NOMO-1 treated with dmso at 0.1 percent for 144 hours (cell line): ENCODE measurements at regions not wholly inside any gene's neighbourhood (a gene's known extent, or its start where the extent isn't known, plus 50 kb on each side); places are given as distances from the start of the nearest gene placed in this dataset.
"Not testable (repeated sequence)": the region's sequence is repeated elsewhere in the genome, so short reads cannot be mapped to it uniquely, and the experiment has no call there.

Experiments
- DNase-seq: peaks from one replicate; lab custom pipeline; 2025; ENCODE audit not compliant: unreplicated experiment; lab: John Stamatoyannopoulos, UW

DNA sequence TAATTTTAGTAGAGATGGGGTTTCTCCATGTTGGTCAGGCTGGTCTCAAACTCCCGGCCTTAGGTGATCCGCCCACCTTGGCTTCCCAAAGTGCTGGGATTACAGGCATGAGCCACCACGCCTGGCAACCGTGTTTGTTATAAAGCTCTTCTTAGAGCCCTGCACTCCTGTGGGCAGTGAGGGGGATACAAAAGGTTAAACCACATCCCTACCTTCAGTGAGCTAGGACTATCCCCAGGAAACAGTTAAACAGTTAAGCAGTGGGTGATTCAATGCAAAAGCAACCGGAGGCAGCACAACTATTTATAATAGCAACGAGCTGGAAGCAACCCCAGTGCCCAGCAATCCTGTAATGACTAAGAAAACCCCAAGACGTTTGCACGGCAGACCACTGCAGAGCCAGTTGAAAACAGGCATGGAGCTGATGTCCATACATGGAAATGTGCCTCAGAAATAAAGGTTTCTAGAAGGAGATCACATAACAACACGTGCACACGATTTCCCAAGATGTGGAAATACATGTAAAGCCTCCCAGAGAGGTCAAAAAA, 107.2 kb upstream of the LYZL2 start:
- DNase-seq: peak; percentile 50

DNA sequence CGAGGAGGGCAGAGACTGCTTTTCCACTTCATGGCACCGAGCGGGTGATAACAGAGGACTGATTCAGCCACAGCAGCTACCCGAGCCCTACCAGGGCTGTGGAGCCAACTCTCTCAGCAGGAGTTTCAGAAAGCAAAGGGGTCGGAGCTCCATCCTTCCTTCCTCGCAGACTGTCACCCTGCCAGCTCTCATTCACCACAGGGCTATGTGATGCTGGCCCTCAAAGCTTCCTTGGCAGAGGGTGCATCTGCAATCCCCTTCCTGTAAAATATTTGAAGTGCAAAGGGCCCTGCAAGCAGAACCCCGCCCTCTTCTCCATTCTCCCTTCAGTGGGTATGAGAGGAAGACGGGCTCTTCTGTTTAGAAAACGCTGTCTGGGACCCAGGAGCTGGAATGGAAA, 105.3 kb upstream of the LYZL2 start:
- no peak for DNase-seq

DNA sequence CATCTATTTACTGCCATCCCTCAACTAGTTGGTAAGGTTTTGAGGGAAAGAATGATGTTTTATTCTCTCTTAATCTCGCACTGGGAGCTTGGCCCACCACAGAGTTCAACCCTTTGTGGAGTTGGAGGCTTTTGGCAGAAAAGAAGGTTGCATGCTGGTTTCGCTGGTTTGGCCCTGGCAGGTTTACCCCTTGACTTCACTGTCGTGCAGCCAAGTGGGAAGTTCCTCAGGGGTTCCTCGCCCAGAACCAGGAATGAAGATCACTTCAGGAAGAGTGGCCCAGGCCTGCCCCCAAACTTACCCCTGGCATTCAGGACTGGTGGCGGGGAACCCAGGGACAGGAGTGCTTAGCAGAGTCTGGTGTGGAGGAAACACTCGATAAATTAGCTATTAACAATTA, 103.1 kb upstream of the LYZL2 start:
- DNase-seq: no peak

DNA sequence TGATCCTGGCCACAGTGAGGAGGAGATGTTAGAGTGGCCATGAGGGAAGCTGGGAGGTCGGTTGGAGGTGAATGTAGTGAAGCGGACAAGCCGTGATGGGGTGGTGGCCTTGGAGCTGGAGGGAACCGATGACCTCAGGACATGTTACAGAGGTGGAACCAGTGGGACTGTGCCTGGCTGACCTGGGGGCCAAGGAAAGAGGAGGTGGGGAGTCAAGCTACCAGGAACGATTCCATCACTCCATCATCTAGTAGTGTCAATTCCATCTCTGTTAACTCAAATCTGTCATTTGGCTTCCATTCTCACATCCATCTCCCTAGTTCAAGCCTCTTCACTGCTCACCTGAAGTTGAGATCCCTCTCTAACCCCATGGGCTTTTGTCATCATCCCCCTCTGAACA, 102.4 kb upstream of the LYZL2 start:
- no peak for DNase-seq

DNA sequence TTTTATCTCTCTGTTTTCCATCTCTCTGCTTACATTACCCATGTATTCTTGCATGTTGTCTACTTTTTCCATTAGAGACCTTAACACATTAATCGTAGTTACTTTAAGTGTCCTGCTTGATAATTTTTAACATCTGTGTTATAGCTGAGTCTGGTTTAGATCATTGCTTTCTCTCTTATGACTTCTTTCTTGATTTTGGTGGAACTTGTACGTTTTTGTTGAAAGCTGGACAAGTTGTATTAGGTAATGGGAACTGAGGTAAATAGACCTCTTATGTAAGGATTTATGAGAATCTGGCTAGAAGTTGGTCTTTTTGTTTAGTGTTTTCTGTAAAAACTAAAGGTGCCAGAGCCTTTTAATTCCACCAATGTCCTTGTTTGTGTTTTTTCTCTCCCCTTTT, 100.8 kb upstream of the LYZL2 start:
- no peak for DNase-seq

DNA sequence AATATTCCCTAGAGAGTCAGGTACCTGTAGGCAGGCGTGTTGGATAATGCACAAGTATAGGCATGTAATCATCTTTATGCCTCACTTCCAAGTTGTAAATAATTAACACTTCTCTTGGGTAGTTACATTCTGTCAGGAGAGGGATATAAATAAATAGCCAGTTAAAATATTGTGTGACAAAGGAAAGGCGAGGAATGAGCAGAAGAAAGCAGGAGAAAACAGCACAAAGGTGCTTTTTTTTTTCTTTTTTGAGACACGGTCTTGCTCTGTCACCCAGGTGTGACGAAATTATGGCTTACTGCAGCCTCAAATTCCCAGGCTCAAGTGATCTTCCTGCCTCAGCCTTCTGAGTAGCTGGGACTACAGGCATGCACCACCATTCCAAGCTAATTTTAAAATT, 99.2 kb upstream of the LYZL2 start:
- DNase-seq: no peak

DNA sequence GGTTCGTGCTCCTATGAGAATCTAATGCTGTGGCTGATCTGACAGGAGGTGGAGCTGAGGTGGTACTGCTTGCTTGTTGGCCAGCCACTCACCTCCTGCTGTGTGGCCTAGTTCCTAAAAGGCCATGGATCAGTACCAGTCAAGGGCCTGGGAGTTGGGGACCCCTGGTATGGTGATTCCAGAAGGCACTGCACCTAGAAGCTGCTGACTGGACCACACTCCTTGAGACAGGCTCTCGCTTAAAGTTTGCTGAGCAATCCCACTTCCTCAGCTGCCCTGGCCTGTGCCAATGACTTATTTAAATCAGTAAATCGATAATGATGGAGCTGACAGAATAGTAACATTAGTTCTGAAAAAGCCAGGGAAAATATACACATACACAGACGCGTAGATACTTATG, 98.6 kb upstream of the LYZL2 start:
- DNase-seq: no peak

DNA sequence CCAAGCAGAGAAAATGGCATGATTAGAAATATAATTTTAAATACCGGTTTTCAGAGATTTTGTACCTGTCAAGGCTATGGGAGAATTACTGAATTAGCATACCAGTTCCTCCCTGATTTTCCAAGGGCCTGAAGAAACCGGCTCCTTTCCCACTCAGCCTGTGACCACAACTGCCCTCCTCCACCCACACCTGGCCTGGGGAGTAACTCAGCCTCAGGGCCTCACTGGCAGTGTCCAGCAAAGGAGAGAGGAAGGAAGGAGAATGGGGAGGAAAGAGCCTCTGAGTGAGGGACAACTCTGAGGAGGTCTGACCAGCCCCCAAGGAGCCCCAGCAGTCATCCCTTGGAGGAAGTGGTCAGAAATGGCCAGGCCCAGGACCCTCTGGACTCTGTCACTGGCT, 98.0 kb upstream of the LYZL2 start:
- DNase-seq: no peak

DNA sequence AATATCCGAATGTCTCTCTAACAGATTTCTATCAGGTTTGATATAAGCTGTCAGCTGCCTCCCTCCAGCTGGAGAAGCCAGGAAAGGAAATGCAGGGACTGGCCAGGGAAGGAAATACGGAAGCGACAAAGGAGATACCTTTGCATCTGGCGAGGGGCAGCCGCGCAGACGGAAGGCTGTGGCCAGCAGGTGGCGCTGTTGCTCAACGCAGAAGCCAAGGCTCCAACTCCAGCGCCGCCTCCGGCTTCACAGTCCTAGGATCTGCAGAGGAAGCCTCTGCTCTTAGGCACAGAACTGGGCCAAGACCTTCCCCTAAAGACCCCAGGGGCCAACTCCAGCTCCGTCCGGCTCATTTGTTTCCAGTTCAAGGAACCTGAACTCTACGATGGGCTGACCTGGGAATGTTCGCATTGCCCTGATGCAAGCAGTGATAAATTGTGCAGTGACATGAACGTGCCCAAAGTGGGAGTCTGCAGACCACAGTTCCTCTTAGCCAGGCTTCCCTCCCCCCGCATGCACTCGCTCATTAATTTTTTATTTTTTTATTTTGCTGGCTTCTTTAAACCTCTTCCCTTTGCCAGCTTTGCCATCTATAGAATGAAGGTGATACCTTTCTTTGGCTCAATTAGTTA, 97.3 kb upstream of the LYZL2 start:
- peak; percentile 32 for DNase-seq

DNA sequence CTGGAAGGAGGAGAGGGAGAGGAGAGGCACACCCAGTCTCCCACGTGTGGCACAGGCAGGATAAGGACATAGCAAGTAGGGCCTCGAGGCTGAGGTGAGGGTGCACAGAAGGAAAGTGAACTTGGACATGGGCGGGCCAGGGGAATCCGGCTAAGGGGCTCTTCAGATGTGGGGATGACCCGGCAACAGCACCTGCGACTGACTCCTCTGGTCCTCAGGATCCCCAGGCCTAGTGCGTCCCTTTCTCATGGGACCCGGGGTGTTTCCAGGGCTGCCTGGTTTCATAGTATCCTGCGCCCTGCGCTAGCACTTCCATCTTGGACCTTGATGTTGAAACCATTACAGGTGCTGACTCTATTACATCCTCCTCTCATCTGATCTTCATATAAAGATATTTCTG, 96.1 kb upstream of the LYZL2 start:
- DNase-seq: no peak

DNA sequence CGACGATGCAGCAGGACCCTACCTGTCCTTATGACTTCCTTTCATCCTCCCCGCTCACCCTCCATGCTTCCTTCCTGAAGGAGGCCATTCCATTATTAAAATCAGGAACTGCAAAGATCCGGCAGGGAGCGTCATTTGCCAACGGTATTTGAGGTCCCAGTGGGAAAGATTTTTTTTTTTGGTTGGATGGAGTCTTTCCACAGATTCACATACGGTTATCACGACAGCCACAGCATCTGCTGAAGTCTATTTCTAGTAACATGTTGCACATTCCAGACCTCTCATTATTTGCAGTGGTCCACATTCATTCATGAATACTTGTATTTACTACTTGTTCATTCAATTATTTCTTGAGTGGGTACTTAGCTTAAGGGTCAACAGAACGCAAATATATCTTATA, 94.7 kb upstream of the LYZL2 start:
- no peak for DNase-seq

DNA sequence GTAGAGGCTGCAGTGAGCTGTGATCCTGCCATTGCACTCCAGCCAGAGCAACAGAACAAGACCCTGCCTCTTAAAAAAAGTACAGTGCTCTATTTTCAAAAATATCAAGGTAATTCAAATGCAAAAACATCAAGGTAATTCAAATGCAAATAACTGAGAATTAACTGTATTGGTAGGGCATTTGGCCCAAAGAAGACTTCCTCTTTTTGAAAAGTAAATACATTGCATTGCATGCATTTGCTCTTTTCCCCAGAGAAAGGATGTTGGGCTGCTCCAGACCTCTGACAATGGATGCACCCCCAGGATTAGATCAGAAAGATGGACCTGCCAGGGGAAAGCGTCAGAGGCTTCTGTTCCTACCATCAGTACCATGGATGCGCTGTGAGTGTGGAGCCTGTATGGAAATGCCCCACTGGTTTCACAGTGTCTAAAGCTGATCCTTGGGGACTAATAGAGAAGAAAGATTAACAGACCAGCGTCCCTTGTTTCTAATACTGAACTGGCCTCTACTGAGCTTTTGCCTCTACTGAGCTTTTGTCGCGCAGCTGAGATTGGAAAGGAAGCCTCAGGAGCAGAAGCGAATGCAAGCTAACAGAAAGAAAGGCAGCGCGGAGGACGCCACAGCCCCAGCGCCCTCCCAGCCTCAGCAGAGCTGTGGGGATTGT, 93.5 kb upstream of the LYZL2 start:
- no peak for DNase-seq

DNA sequence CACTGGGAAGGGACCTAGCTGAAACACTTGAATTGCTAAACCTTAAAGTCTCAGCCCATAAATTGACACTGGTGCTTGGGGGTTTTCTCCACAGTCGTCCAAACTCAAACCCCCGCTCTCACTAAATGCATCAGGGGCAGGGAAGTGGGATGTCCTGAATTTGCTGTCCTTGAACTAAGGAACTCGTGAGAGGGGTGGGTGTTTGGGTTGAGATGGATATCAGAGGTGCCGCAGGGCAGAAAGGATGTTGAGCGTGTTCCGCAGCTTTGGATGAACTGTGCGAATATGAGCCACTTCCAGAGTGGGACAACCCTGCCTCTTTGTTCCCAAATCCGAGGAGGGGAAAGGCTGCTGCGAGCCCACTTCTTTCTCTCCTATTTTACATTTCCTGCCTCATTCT, 90.3 kb upstream of the LYZL2 start:
- no peak for DNase-seq

DNA sequence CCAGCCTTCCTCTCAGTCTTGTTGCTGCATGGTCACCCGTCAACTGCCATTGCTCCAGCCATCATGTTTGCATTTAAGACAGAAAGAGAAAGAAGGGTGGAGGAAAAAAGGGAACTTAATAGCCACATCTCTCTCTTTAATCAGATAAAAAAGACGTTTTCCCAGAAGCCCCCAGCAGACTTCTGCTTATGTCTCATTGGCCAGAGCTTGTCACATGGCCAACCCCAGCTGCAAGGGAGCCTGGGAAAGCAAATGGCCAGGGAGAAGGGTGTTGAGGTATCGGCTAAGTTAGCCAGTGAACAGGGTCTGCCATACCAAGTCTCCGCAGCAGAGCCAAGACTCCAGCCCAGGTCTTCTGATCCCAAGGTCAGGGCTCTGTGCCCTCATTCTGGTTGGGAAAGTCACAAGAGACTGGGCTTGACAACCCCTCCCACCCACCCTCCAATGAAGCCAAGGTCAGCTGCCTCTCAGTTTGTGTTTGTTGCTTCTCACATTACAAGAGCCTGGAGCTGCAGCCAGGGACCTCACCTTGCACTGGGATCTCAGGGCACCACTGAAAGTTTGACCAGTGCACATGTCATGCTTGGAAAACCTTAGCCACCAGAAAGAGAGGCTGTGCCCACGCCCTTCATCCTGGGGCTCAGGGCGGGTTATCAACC, 80.3 kb upstream of the LYZL2 start:
- no peak for DNase-seq

DNA sequence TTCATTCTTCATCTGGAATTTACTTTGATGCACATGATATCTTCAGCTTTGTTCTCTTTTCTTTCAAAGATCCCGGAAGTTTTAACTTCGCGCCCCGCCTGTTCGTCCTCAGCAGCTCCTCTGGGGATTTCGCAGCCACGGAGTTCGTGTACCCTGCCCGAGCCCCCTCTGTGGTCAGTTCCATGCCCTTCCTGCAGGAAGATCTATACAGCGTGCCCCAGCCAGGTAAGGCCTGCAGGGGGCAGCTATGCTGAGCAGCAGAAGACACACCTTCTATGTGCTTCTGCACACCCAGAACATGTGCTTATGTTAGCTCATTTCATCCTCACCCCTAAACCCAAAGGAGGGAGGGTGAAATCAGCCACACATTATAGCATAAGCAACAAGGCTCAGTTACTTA, 79.7 kb upstream of the LYZL2 start:
- no peak for DNase-seq

DNA sequence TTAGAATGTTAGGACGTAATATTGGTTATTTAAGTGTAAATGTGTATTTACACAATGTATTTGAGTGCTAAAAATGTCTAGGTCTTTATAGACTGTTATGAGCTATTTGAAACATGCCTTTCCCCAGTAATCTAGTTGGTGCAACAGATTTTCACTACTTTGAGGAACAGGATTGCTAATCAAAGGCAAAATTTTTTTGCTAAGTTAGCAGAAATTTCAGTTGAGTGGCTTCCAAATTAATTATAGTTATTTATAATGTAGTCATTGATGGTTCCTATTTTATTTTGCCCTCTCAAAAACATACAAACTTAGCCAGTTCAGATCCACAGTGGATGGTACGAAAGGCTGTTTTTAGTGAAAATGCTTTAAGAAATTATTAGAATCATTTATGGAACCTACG, 78.7 kb upstream of the LYZL2 start:
- DNase-seq: no peak

DNA sequence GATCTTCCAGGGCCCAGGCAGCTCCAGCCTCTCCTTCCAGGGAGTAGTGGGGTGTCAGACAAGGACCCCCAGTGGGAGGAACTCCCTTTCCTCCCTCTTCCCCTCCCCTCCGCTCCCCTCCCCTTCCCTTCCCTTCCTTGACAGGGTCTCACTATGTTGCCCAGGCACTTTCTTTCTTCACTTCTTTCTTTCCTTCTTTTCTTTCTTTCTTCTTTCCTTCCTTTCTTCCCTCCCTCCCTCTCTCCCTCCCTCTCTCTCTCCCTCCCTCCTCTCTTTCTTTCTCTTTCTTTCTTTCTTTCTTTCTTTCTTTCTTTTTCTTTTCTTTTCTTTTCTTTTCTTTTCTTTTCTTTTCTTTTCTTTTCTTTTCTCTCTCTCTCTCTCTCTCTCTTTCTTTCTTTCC, 76.6 kb upstream of the LYZL2 start:
- DNase-seq: not testable (repeated sequence)

DNA sequence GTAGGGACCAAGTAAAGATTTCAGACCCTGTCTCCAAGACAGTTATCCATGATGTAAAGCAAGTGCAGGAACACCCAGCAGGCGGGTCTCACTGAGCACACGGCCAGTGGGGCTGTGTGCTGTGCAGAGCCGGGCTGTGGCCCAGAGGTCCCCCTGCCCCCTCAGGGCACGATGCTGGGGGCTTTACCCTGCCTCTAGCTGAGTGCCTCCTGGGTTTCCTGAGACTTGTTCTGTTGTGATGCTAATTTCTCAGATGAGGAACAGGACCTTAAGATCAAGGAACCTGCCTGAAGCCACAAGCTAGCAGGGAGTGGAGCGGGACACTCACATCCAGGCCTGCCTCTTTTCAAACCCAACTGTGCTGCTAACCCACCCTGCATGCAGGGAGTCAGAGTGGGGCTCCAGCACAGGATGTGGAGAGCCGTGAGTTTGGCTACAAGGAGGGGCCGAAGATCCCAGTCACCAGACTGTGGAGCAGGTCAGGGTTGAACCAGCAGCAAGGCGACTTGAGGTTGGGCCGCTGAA, 76.1 kb upstream of the LYZL2 start:
- DNase-seq: no peak

DNA sequence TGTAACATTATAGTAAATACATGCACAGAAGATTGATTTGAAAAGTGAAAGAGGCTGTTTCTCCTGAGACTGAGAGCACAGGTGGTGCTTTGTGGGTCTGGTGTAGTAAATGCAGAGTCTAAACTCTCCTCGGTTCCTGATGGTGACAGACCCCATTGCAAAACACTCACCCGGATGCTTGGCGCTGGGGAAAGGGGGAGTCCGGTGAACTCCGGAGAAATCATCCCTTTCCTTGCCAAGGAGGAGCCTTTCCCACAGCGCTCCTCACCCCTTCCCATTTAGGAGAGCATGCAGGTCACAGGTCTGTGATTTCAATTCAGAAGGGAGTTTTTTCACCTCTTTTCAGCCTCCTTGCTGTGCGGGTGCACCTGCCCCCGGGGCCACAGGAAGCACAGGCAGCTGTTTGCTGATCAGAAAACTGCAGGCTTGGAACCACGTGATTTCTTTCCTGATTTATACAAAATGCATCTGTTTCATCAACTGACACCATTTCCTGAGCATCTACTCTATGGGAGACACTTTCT, 75.6 kb upstream of the LYZL2 start:
- DNase-seq: no peak

DNA sequence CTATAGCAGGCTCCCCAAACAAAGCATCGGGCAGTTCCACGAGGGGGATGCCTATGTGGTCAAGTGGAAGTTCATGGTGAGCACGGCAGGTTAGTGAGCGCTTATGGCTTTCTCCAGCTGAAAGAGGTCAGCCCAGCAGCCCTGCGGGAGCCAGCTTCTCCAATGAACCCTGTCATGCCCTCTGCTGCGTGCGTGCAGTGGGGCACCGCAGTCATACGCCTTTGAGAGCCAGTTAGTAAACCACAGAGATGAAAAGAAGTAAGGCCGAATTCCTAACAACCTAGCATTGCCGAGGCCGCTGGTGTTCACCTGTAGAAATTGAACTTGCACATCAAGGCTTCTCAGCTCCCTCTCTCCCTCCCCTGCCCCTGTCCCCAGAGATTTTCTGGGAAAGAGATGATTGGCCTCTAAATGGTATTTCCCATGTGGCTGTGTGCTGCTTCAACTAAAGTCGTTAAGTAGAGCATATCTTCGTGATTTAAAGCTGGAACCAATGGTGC, 75.1 kb upstream of the LYZL2 start:
- DNase-seq: not testable (repeated sequence)

DNA sequence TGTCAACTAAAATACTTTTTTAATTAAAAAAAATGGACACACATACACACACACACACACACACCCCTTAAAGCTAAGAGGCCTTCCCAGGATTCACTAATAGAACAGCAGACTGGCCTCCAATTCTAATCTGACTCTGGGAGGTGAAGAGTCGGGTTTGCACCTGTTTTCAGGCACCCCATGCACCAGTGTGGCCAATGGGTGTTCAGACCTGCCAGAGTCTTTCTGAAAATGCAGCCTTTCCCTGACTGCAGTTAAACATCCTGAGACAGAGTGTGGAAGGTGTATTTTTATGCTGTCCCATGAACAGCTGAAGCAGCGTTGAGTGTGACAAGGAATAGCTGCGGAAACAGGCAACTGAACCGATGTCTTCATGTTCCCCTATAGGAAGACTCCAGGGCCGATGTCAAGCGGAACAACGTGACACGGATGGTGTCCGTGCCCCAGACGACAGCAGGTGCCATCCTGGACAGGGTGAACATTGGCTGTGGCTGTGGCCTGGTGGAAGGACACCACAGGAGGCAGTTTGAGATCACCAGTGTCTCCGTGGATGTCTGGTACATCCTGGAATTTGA, 74.6 kb upstream of the LYZL2 start:
- DNase-seq: no peak
